Natural killer cell treated with Interleukin-12 subunit alpha and Interleukin-12 subunit beta and Interleukin-15 and Interleukin-18, amount 100 ng/mL, for 72 hours (primary cell): ENCODE measurements at regions not wholly inside any gene's neighbourhood (a gene's known extent, or its start where the extent isn't known, plus 50 kb on each side); places are given as distances from the start of the nearest gene placed in this dataset.

ENCODE experiments used
- ATAC-seq, 2 donors: fragments of 150-1000 bp; cut with Tn5 transposase in 1 of 2; sonication (Bioruptor Pico), chemical (Tn5 transposase) in 1 of 2; 2 replicates each; pipeline ENCODE4 v1.10.0; 2021
- DNase-seq: peaks from one replicate; pipeline ENCODE4 v3.0.0; 2022; ENCODE audit warnings: low spot score
- H3K27ac Mint-ChIP-seq, 2 donors: 1 replicate in 1 of 2; 2 replicates in 1 of 2; pipeline ENCODE4 v1.8.0; 2022; ENCODE audit warnings: mixed read lengths in 2 of 2, mild to moderate bottlenecking in 1 of 2, moderate library complexity in 1 of 2
- H3K27me3 Mint-ChIP-seq, 2 donors: 1 replicate in 1 of 2; 2 replicates in 1 of 2; pipeline ENCODE4 v1.8.0; 2022; ENCODE audit warnings: mixed read lengths in 2 of 2
- H3K36me3 Mint-ChIP-seq: one replicate; pipeline ENCODE4 v1.8.0; 2022; ENCODE audit warnings: mixed read lengths
- H3K4me1 Mint-ChIP-seq, 2 donors: 1 replicate in 1 of 2; 2 replicates in 1 of 2; pipeline ENCODE4 v1.8.0; 2022; ENCODE audit warnings: low read depth in 2 of 2, mixed read lengths in 2 of 2, mild to moderate bottlenecking in 1 of 2
- H3K4me3 Mint-ChIP-seq: one replicate; pipeline ENCODE4 v1.8.0; 2022; ENCODE audit warnings: mixed read lengths
- H3K9me3 Mint-ChIP-seq: 2 replicates; pipeline ENCODE4 v1.8.0; 2022; ENCODE audit warnings: mixed read lengths

- DNase-seq = no peak
- no peaks in the 10 kb centered on the region for H3K4me1 Mint-ChIP-seq
- H3K27ac Mint-ChIP-seq = no peak overlapping the region
- no peaks in the 10 kb centered on the region for H3K36me3 Mint-ChIP-seq
- H3K4me3 Mint-ChIP-seq = no peak overlapping the region
- ATAC-seq = no peak
- H3K9me3 Mint-ChIP-seq = no peaks in the 10 kb centered on the region
- peaks cover 0 to 2% of the 10 kb centered on the region in 2 donors for H3K27me3 Mint-ChIP-seq
These were observed 314.1 kb downstream of the TMEM121 start for GRCh38 chr14:105840266-105841021.

GRCh38 chr14:105841022-105842009 is 314.9 kb downstream of the TMEM121 start:
- DNase-seq = no peak
- no peak overlapping the region for H3K27ac Mint-ChIP-seq

GRCh38 chr14:105842105-105842504 is 315.7 kb downstream of the TMEM121 start:
- H3K36me3 Mint-ChIP-seq = no peaks in the 10 kb centered on the region
- H3K27ac Mint-ChIP-seq = no peak overlapping the region
- no peak for ATAC-seq

More at GRCh38 chr14:105841022-105842009, 314.9 kb downstream of the TMEM121 start:
- Mint-ChIP-seq H3K4me1 (no peaks in the 10 kb centered on the region), H3K27me3 (peaks cover 0 to 2% of the 10 kb centered on the region in 2 donors), H3K36me3 (no peaks in the 10 kb centered on the region), H3K9me3 (no peaks in the 10 kb centered on the region), H3K4me3 (no peak overlapping the region)
- no peak for ATAC-seq

GRCh38 chr14:105843444-105844046 is 317.2 kb downstream of the TMEM121 start:
- no peaks in the 10 kb centered on the region for H3K9me3 Mint-ChIP-seq

More at GRCh38 chr14:105842105-105842504, 315.7 kb downstream of the TMEM121 start:
- H3K4me1 Mint-ChIP-seq = no peaks in the 10 kb centered on the region
- no peak for DNase-seq
- peaks cover 0 to 2% of the 10 kb centered on the region in 2 donors for H3K27me3 Mint-ChIP-seq
- no peak overlapping the region for H3K4me3 Mint-ChIP-seq
- no peaks in the 10 kb centered on the region for H3K9me3 Mint-ChIP-seq

GRCh38 chr14:105844047-105844630 is 317.8 kb downstream of the TMEM121 start:
- ATAC-seq (no peak), DNase-seq (no peak)
- Mint-ChIP-seq H3K27ac (no peak overlapping the region), H3K9me3 (no peaks in the 10 kb centered on the region), H3K27me3 (peaks cover 0 to 2% of the 10 kb centered on the region in 2 donors), H3K36me3 (no peaks in the 10 kb centered on the region), H3K4me3 (no peak overlapping the region), H3K4me1 (no peaks in the 10 kb centered on the region)

More at GRCh38 chr14:105843444-105844046, 317.2 kb downstream of the TMEM121 start:
- peaks cover 0 to 2% of the 10 kb centered on the region in 2 donors for H3K27me3 Mint-ChIP-seq
- H3K4me1 Mint-ChIP-seq = no peaks in the 10 kb centered on the region
- H3K4me3 Mint-ChIP-seq = no peak overlapping the region
- ATAC-seq (no peak), DNase-seq (no peak)
- H3K27ac Mint-ChIP-seq = no peak overlapping the region
- no peaks in the 10 kb centered on the region for H3K36me3 Mint-ChIP-seq

- Mint-ChIP-seq H3K27me3 (peaks cover 0 to 2% of the 10 kb centered on the region in 2 donors), H3K9me3 (no peaks in the 10 kb centered on the region), H3K27ac (no peak overlapping the region), H3K36me3 (no peaks in the 10 kb centered on the region), H3K4me1 (no peaks in the 10 kb centered on the region), H3K4me3 (no peak overlapping the region)
- ATAC-seq = no peak
- DNase-seq = no peak
These were observed 318.7 kb downstream of the TMEM121 start for GRCh38 chr14:105844810-105845724.

GRCh38 chr14:105845725-105846309 is 319.4 kb downstream of the TMEM121 start:
- DNase-seq (no peak), ATAC-seq (peak; percentile 2 to 12)
- Mint-ChIP-seq H3K36me3 (no peaks in the 10 kb centered on the region), H3K9me3 (no peaks in the 10 kb centered on the region), H3K4me1 (no peaks in the 10 kb centered on the region), H3K27me3 (peaks cover 0 to 2% of the 10 kb centered on the region in 2 donors), H3K4me3 (no peak overlapping the region), H3K27ac (no peak overlapping the region)

GRCh38 chr14:105846312-105846711 is 319.9 kb downstream of the TMEM121 start:
- Mint-ChIP-seq H3K9me3 (no peaks in the 10 kb centered on the region), H3K4me3 (no peak overlapping the region), H3K36me3 (no peaks in the 10 kb centered on the region), H3K4me1 (no peaks in the 10 kb centered on the region), H3K27me3 (peaks cover 0 to 2% of the 10 kb centered on the region in 2 donors), H3K27ac (no peak overlapping the region)
- no peak for DNase-seq
- ATAC-seq = no peak

- H3K27ac Mint-ChIP-seq = no peak overlapping the region
- H3K4me3 Mint-ChIP-seq = no peak overlapping the region
- H3K36me3 Mint-ChIP-seq = no peaks in the 10 kb centered on the region
- ATAC-seq (no peak), DNase-seq (no peak)
- H3K27me3 Mint-ChIP-seq = peaks cover 0 to 2% of the 10 kb centered on the region in 2 donors
- no peaks in the 10 kb centered on the region for H3K9me3 Mint-ChIP-seq
- H3K4me1 Mint-ChIP-seq = no peaks in the 10 kb centered on the region
These were observed 321.0 kb downstream of the TMEM121 start for GRCh38 chr14:105847400-105847799.

GRCh38 chr14:105848570-105848969 is 322.2 kb downstream of the TMEM121 start:
- ATAC-seq (no peak), DNase-seq (no peak)
- Mint-ChIP-seq H3K4me3 (no peak overlapping the region), H3K27ac (no peak overlapping the region), H3K27me3 (no peaks in the 10 kb centered on the region), H3K4me1 (no peaks in the 10 kb centered on the region), H3K9me3 (no peaks in the 10 kb centered on the region), H3K36me3 (no peaks in the 10 kb centered on the region)

- DNase-seq (no peak), ATAC-seq (no peak)
- Mint-ChIP-seq H3K27me3 (no peaks in the 10 kb centered on the region), H3K36me3 (no peaks in the 10 kb centered on the region), H3K4me3 (no peak overlapping the region), H3K4me1 (no peaks in the 10 kb centered on the region), H3K9me3 (no peaks in the 10 kb centered on the region), H3K27ac (no peak overlapping the region)
These were observed 323.7 kb downstream of the TMEM121 start for GRCh38 chr14:105849933-105850626.
